ENCODE measurements at regions not wholly inside any gene's neighbourhood (a gene's known extent, or its start where the extent isn't known, plus 50 kb on each side); places are given as distances from the start of the nearest gene placed in this dataset.

GRCh38 chr17:77716289-77716926, 242.1 kb upstream of the TNRC6C start:
- DNase-seq (ENCODE audit: low spot score): no peak
- Histone ChIP-seq H3K4me1 (ENCODE audit: control insufficient read depth in 4 of 4, insufficient read depth in 4 of 4, low read length in 3 of 4) (no peaks in the 10 kb centered on the region), H3K9me3 (ENCODE audit: control insufficient read depth in 4 of 4, low read length in 3 of 4) (no peaks in the 10 kb centered on the region), H3K9ac (ENCODE audit: low read depth in 1 of 2, low read length in 2 of 2) (no peak overlapping the region), H3K27ac (ENCODE audit: low read depth in 1 of 2, low read length in 2 of 2) (no peak overlapping the region), H3K27me3 (ENCODE audit: control insufficient read depth in 4 of 4, insufficient read depth in 4 of 4, low read length in 3 of 4) (no peaks in the 10 kb centered on the region), H3K36me3 (ENCODE audit: control insufficient read depth in 4 of 4, insufficient read depth in 3 of 4, low read depth in 1 of 4, low read length in 3 of 4) (no peaks in the 10 kb centered on the region), H3K4me3 (ENCODE audit: low read depth in 1 of 3, low read length in 3 of 3) (no peak overlapping the region)
- 12% methylated on average over 1 of the region's 1 CpG for WGBS
- peak; percentile 69 for TF ChIP-seq ATF3 (IDR thresholded peaks at IDR 0.05)
- TF ChIP-seq HNF4G (IDR thresholded peaks at IDR 0.05): no peak
- no peak for TF ChIP-seq JUND (IDR thresholded peaks at IDR 0.05)

GRCh38 chr17:77717941-77718668, 240.4 kb upstream of the TNRC6C start:
- no peaks in the 10 kb centered on the region for H3K4me1 ChIP-seq (ENCODE audit: control insufficient read depth in 4 of 4, insufficient read depth in 4 of 4, low read length in 3 of 4)
- peak; percentile 13 for DNase-seq (ENCODE audit: low spot score)

GRCh38 chr17:77718669-77718961, 239.9 kb upstream of the TNRC6C start:
- TF ChIP-seq FOXA1 (IDR thresholded peaks at IDR 0.05): no peak
- TF ChIP-seq JUND (IDR thresholded peaks at IDR 0.05): no peak
- no peak for TF ChIP-seq CTCF (IDR thresholded peaks at IDR 0.05; ENCODE audit: low read depth, low read length, missing input control)
- TF ChIP-seq HNF4G (IDR thresholded peaks at IDR 0.05): no peak
- no peak for TF ChIP-seq NR2F2 (IDR thresholded peaks at IDR 0.05)
- TF ChIP-seq REST (IDR thresholded peaks at IDR 0.05): no peak
- no peak for TF ChIP-seq YY1 (IDR thresholded peaks at IDR 0.05)
- no peak for TF ChIP-seq EGR1 (IDR thresholded peaks at IDR 0.05; ENCODE audit: low read depth in 2 of 2)
- TF ChIP-seq RAD21 (IDR thresholded peaks at IDR 0.05): no peak
- TF ChIP-seq ZBTB33 (IDR thresholded peaks at IDR 0.05): no peak
- no peak for TF ChIP-seq HNF4A (conservative IDR thresholded peaks at IDR 0.05)
- TF ChIP-seq FOXA2 (IDR thresholded peaks at IDR 0.05): no peak
- TF ChIP-seq SP1 (IDR thresholded peaks at IDR 0.05): no peak
- TF ChIP-seq RXRA (IDR thresholded peaks at IDR 0.05): no peak
- no peak for TF ChIP-seq ATF3 (IDR thresholded peaks at IDR 0.05)
- TF ChIP-seq TAF1 (conservative IDR thresholded peaks at IDR 0.05): no peak
- TF ChIP-seq MAX (IDR thresholded peaks at IDR 0.05): no peak
- no peak for TF ChIP-seq GABPA (IDR thresholded peaks at IDR 0.05 in 1 of 2, conservative IDR thresholded peaks at IDR 0.05 in 1 of 2)
- no peak overlapping the region for H3K4me3 ChIP-seq (ENCODE audit: low read depth in 1 of 3, low read length in 3 of 3)
- no peak overlapping the region for H3K27ac ChIP-seq (ENCODE audit: low read depth in 1 of 2, low read length in 2 of 2)
- no peaks in the 10 kb centered on the region for H3K27me3 ChIP-seq (ENCODE audit: control insufficient read depth in 4 of 4, insufficient read depth in 4 of 4, low read length in 3 of 4)
- DNase-seq (ENCODE audit: low spot score): peak; percentile 20
- no peak overlapping the region for H3K9ac ChIP-seq (ENCODE audit: low read depth in 1 of 2, low read length in 2 of 2)
- no peaks in the 10 kb centered on the region for H3K36me3 ChIP-seq (ENCODE audit: control insufficient read depth in 4 of 4, insufficient read depth in 3 of 4, low read depth in 1 of 4, low read length in 3 of 4)
- 88% methylated on average over 10 of the region's 10 CpGs for WGBS
- no peaks in the 10 kb centered on the region for H3K4me1 ChIP-seq (ENCODE audit: control insufficient read depth in 4 of 4, insufficient read depth in 4 of 4, low read length in 3 of 4)
- no peaks in the 10 kb centered on the region for H3K9me3 ChIP-seq (ENCODE audit: control insufficient read depth in 4 of 4, low read length in 3 of 4)

More at GRCh38 chr17:77717941-77718668, 240.4 kb upstream of the TNRC6C start:
- no peak overlapping the region for H3K27ac ChIP-seq (ENCODE audit: low read depth in 1 of 2, low read length in 2 of 2)
- H3K9me3 ChIP-seq (ENCODE audit: control insufficient read depth in 4 of 4, low read length in 3 of 4): no peaks in the 10 kb centered on the region
- no peak overlapping the region for H3K4me3 ChIP-seq (ENCODE audit: low read depth in 1 of 3, low read length in 3 of 3)
- H3K36me3 ChIP-seq (ENCODE audit: control insufficient read depth in 4 of 4, insufficient read depth in 3 of 4, low read depth in 1 of 4, low read length in 3 of 4): no peaks in the 10 kb centered on the region
- H3K9ac ChIP-seq (ENCODE audit: low read depth in 1 of 2, low read length in 2 of 2): no peak overlapping the region
- TF ChIP-seq JUND (IDR thresholded peaks at IDR 0.05): no peak
- no peak for TF ChIP-seq FOXA2 (IDR thresholded peaks at IDR 0.05)
- TF ChIP-seq MAX (IDR thresholded peaks at IDR 0.05): no peak
- 82% methylated on average over 11 of the region's 11 CpGs for WGBS
- H3K27me3 ChIP-seq (ENCODE audit: control insufficient read depth in 4 of 4, insufficient read depth in 4 of 4, low read length in 3 of 4): no peaks in the 10 kb centered on the region

Data from liver (tissue), 8 donors.